ENCODE measurements at regions not wholly inside any gene's neighbourhood (a gene's known extent, or its start where the extent isn't known, plus 50 kb on each side); places are given as distances from the start of the nearest gene placed in this dataset.

- H4K20me1 ChIP-seq (ENCODE audit: control insufficient read depth, extremely low read depth, insufficient read depth, low read length) = no peaks in the 10 kb centered on the region
- H3K27ac ChIP-seq (ENCODE audit: insufficient read depth, low read length) = no peak overlapping the region
- no peak for TF ChIP-seq CTCF (conservative IDR thresholded peaks at IDR 0.05 in 1 of 2, IDR thresholded peaks at IDR 0.05 in 1 of 2; ENCODE audit: low read depth in 1 of 2, low read length in 2 of 2)
- TF ChIP-seq EZH2 (IDR thresholded peaks at IDR 0.05; ENCODE audit: low read length, missing control alignments) = no peak
Measured at GRCh38 chr5:143614831-143615230, 197.1 kb upstream of the HMHB1 start.

GRCh38 chr5:143613329-143613728 is 198.6 kb upstream of the HMHB1 start:
- Histone ChIP-seq H3K27ac (ENCODE audit: insufficient read depth, low read length) (no peak overlapping the region), H3K36me3 (ENCODE audit: control insufficient read depth, insufficient read depth, low read length) (no peaks in the 10 kb centered on the region), H3K9ac (ENCODE audit: insufficient read depth, low read length) (no peak overlapping the region), H3K4me3 (replicated peaks in 1 of 4; ENCODE audit: control extremely low read depth in 1 of 4, insufficient read depth in 1 of 4, low read depth in 3 of 4, low read length in 4 of 4) (no peak overlapping the region), H3K4me1 (ENCODE audit: control insufficient read depth, extremely low read depth, insufficient read depth, low read length) (no peaks in the 10 kb centered on the region), H2AFZ (ENCODE audit: low read length) (no peak overlapping the region), H3K27me3 (ENCODE audit: control insufficient read depth, insufficient read depth, low read length) (no peaks in the 10 kb centered on the region), H3K4me2 (ENCODE audit: extremely low read depth, insufficient read depth, low read length) (no peak overlapping the region), H4K20me1 (ENCODE audit: control insufficient read depth, extremely low read depth, insufficient read depth, low read length) (no peaks in the 10 kb centered on the region), H3K79me2 (ENCODE audit: control insufficient read depth, insufficient read depth, low read length) (no peaks in the 10 kb centered on the region), H3K9me3 (ENCODE audit: control insufficient read depth, insufficient read depth, low read depth, low read length) (no peaks in the 10 kb centered on the region)
- TF ChIP-seq EZH2 (IDR thresholded peaks at IDR 0.05; ENCODE audit: low read length, missing control alignments) = no peak
- no peak for TF ChIP-seq CTCF (conservative IDR thresholded peaks at IDR 0.05 in 1 of 2, IDR thresholded peaks at IDR 0.05 in 1 of 2; ENCODE audit: low read depth in 1 of 2, low read length in 2 of 2)
- no peak for DNase-seq (ENCODE audit: low read depth in 2 of 2)

More at GRCh38 chr5:143614831-143615230, 197.1 kb upstream of the HMHB1 start:
- Histone ChIP-seq H3K4me1 (ENCODE audit: control insufficient read depth, extremely low read depth, insufficient read depth, low read length) (no peaks in the 10 kb centered on the region), H3K36me3 (ENCODE audit: control insufficient read depth, insufficient read depth, low read length) (no peaks in the 10 kb centered on the region), H3K9ac (ENCODE audit: insufficient read depth, low read length) (no peak overlapping the region), H2AFZ (ENCODE audit: low read length) (no peak overlapping the region), H3K27me3 (ENCODE audit: control insufficient read depth, insufficient read depth, low read length) (no peaks in the 10 kb centered on the region), H3K79me2 (ENCODE audit: control insufficient read depth, insufficient read depth, low read length) (no peaks in the 10 kb centered on the region), H3K4me2 (ENCODE audit: extremely low read depth, insufficient read depth, low read length) (no peak overlapping the region), H3K4me3 (replicated peaks in 1 of 4; ENCODE audit: control extremely low read depth in 1 of 4, insufficient read depth in 1 of 4, low read depth in 3 of 4, low read length in 4 of 4) (no peak overlapping the region), H3K9me3 (ENCODE audit: control insufficient read depth, insufficient read depth, low read depth, low read length) (no peaks in the 10 kb centered on the region)
- DNase-seq (ENCODE audit: low read depth in 2 of 2) = no peak

- H3K4me2 ChIP-seq (ENCODE audit: extremely low read depth, insufficient read depth, low read length) = no peak overlapping the region
- no peak for DNase-seq (ENCODE audit: low read depth in 2 of 2)
- H2AFZ ChIP-seq (ENCODE audit: low read length) = no peak overlapping the region
- H3K36me3 ChIP-seq (ENCODE audit: control insufficient read depth, insufficient read depth, low read length) = no peaks in the 10 kb centered on the region
- no peak for TF ChIP-seq EZH2 (IDR thresholded peaks at IDR 0.05; ENCODE audit: low read length, missing control alignments)
- no peak overlapping the region for H3K27ac ChIP-seq (ENCODE audit: insufficient read depth, low read length)
- no peak overlapping the region for H3K4me3 ChIP-seq (replicated peaks in 1 of 4; ENCODE audit: control extremely low read depth in 1 of 4, insufficient read depth in 1 of 4, low read depth in 3 of 4, low read length in 4 of 4)
- no peaks in the 10 kb centered on the region for H4K20me1 ChIP-seq (ENCODE audit: control insufficient read depth, extremely low read depth, insufficient read depth, low read length)
- no peaks in the 10 kb centered on the region for H3K27me3 ChIP-seq (ENCODE audit: control insufficient read depth, insufficient read depth, low read length)
- H3K4me1 ChIP-seq (ENCODE audit: control insufficient read depth, extremely low read depth, insufficient read depth, low read length) = no peaks in the 10 kb centered on the region
- no peaks in the 10 kb centered on the region for H3K79me2 ChIP-seq (ENCODE audit: control insufficient read depth, insufficient read depth, low read length)
- H3K9me3 ChIP-seq (ENCODE audit: control insufficient read depth, insufficient read depth, low read depth, low read length) = no peaks in the 10 kb centered on the region
- no peak overlapping the region for H3K9ac ChIP-seq (ENCODE audit: insufficient read depth, low read length)
Measured at GRCh38 chr5:143610946-143611345, 201.0 kb upstream of the HMHB1 start.

Data from fibroblast of lung (primary cell).